SK-N-SH treated with all-trans-retinoic acid at 6 μM for 48 hours (cell line): ENCODE measurements at regions not wholly inside any gene's neighbourhood (a gene's known extent, or its start where the extent isn't known, plus 50 kb on each side); places are given as distances from the start of the nearest gene placed in this dataset.

ENCODE experiments used
- ATAC-seq: fragments of 200-7000 bp; cut with Tn5 transposase; 3 replicates; pipeline ENCODE4 v1.9.1; 2020; ENCODE audit warnings: mild to moderate bottlenecking, moderate library complexity
- ARNTL ChIP-seq: fragments of 450-650 bp; formaldehyde crosslinking; IDR thresholded peaks from 2 replicates; pipeline ENCODE4 v1.5.0; 2020; ENCODE audit warnings: low read depth, mild to moderate bottlenecking, moderate library complexity, borderline replicate concordance
- BACH2 ChIP-seq: fragments of 250-450 bp; sonication (Bioruptor Pico); IDR thresholded peaks from 2 replicates; pipeline ENCODE4 v1.9.0; 2021; ENCODE audit warnings: mild to moderate bottlenecking, borderline replicate concordance
- CSDC2 ChIP-seq: fragments of 250-450 bp; sonication (Bioruptor Pico); IDR thresholded peaks from 2 replicates; pipeline ENCODE4 v1.5.0; 2020; ENCODE audit warnings: mild to moderate bottlenecking, moderate library complexity
- ESRRG ChIP-seq: fragments of 250-450 bp; sonication (Bioruptor Pico); IDR thresholded peaks from 2 replicates; pipeline ENCODE4 v1.6.1; 2021; ENCODE audit warnings: mild to moderate bottlenecking
- GLIS3 ChIP-seq: fragments of 250-450 bp; sonication (Bioruptor Pico); IDR thresholded peaks from 2 replicates; pipeline ENCODE4 v1.5.0; 2020; ENCODE audit warnings: mild to moderate bottlenecking, moderate library complexity
- ISL1 ChIP-seq: fragments of 250-450 bp; sonication (Bioruptor Pico); IDR thresholded peaks from 2 replicates; pipeline ENCODE4 v2.1.2; 2022; ENCODE audit warnings: mild to moderate bottlenecking, moderate library complexity
- OSR1 ChIP-seq: fragments of 250-450 bp; sonication (Bioruptor Pico); IDR thresholded peaks from 2 replicates; pipeline ENCODE4 v1.8.0; 2022; ENCODE audit warnings: moderate library complexity, mild to moderate bottlenecking, inconsistent platforms
- PPARA ChIP-seq: fragments of 250-450 bp; sonication (Bioruptor Pico); IDR thresholded peaks from 2 replicates; pipeline ENCODE4 v1.5.0; 2020; ENCODE audit warnings: mild to moderate bottlenecking, borderline replicate concordance
- RARB ChIP-seq: fragments of 250-450 bp; sonication (Bioruptor Pico); IDR thresholded peaks from 2 replicates; pipeline ENCODE4 v1.8.0; 2021; ENCODE audit warnings: mild to moderate bottlenecking, moderate library complexity
- SNAI2 ChIP-seq: fragments of 250-450 bp; sonication (Bioruptor Pico); IDR thresholded peaks from 2 replicates; pipeline ENCODE4 v1.5.0; 2020; ENCODE audit warnings: mild to moderate bottlenecking, moderate library complexity
- TCF4 ChIP-seq: fragments of 250-450 bp; sonication (Bioruptor Pico); IDR thresholded peaks from 2 replicates; pipeline ENCODE4 v1.8.0; 2021; ENCODE audit warnings: mild to moderate bottlenecking, moderate library complexity, borderline replicate concordance
- TOX ChIP-seq: fragments of 250-450 bp; sonication (Bioruptor Pico); IDR thresholded peaks from 2 replicates; pipeline ENCODE4 v1.8.0; 2021; ENCODE audit warnings: mild to moderate bottlenecking, moderate library complexity, borderline replicate concordance
- ZC3H10 ChIP-seq: fragments of 250-450 bp; sonication (Bioruptor Pico); IDR thresholded peaks from 2 replicates; pipeline ENCODE4 v1.5.1; 2021; ENCODE audit warnings: mild to moderate bottlenecking, moderate library complexity
- ZFP3 ChIP-seq: fragments of 250-450 bp; sonication (Bioruptor Pico); IDR thresholded peaks from 2 replicates; pipeline ENCODE4 v1.5.0; 2020; ENCODE audit warnings: mild to moderate bottlenecking, moderate library complexity
- ZFP30 ChIP-seq: fragments of 450-650 bp; formaldehyde crosslinking; IDR thresholded peaks from 2 replicates; pipeline ENCODE4 v1.5.0; 2022; ENCODE audit warnings: mild to moderate bottlenecking, moderate library complexity
- ZNF565 ChIP-seq: fragments of 450-650 bp; formaldehyde crosslinking; conservative IDR thresholded peaks from 2 replicates; pipeline ENCODE4 v1.5.0; 2020; ENCODE audit warnings: low read depth, mild to moderate bottlenecking, moderate library complexity
- ZNF70 ChIP-seq: fragments of 450-650 bp; formaldehyde crosslinking; IDR thresholded peaks from 2 replicates; pipeline ENCODE4 v1.5.0; 2020; ENCODE audit warnings: mild to moderate bottlenecking, moderate library complexity
- ZNF8 ChIP-seq: fragments of 450-650 bp; formaldehyde crosslinking; IDR thresholded peaks from 2 replicates; pipeline ENCODE4 v1.5.0; 2020; ENCODE audit warnings: mild to moderate bottlenecking, moderate library complexity
- TF ChIP-seq, protein P1 (sequence below): fragments of 250-450 bp; sonication (Bioruptor Pico); IDR thresholded peaks from 2 replicates; pipeline ENCODE4 v1.8.0; 2021; ENCODE audit warnings: low read depth, mild to moderate bottlenecking, moderate library complexity, borderline replicate concordance
- TF ChIP-seq, protein P2 (sequence below): fragments of 250-450 bp; sonication (Bioruptor Pico); IDR thresholded peaks from 2 replicates; pipeline ENCODE4 v1.5.0; 2020; ENCODE audit warnings: mild to moderate bottlenecking, moderate library complexity
- TF ChIP-seq, protein P3 (sequence below): fragments of 250-450 bp; sonication (Bioruptor Pico); IDR thresholded peaks from 2 replicates; pipeline ENCODE4 v1.5.1; 2020; ENCODE audit warnings: low read depth, mild to moderate bottlenecking, moderate library complexity

DNA sequence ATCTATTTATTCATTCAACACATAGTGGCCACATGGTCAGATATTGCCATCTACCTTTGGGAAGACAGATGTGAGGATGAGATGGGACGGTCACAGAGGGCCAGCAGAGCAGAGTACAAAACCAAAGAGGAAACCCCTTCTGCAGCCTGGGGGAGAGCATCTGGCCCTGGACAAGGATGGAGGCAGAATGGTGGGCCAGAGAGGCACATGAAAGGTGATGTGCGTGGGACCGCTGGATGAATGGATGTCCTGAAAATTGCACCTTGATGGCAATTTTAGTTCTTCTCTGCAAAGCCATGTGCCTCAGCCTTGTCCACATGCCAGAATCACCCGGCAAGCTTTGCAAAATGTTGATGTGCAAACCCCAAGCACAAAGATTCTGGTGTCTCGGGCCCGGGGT, 77.4 kb upstream of the CD93 start (continued):
- TF ChIP-seq ZNF70 (no peak), ZNF565 (CRISPR knock-in tag) (no peak), PPARA (CRISPR knock-in tag) (no peak), RARB (no peak), ARNTL (no peak)
- TF ChIP-seq, protein P1, sequence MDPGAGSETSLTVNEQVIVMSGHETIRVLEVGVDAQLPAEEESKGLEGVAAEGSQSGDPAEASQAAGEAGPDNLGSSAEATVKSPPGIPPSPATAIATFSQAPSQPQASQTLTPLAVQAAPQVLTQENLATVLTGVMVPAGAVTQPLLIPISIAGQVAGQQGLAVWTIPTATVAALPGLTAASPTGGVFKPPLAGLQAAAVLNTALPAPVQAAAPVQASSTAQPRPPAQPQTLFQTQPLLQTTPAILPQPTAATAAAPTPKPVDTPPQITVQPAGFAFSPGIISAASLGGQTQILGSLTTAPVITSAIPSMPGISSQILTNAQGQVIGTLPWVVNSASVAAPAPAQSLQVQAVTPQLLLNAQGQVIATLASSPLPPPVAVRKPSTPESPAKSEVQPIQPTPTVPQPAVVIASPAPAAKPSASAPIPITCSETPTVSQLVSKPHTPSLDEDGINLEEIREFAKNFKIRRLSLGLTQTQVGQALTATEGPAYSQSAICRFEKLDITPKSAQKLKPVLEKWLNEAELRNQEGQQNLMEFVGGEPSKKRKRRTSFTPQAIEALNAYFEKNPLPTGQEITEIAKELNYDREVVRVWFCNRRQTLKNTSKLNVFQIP (CRISPR knock-in tag) = no peak

DNA sequence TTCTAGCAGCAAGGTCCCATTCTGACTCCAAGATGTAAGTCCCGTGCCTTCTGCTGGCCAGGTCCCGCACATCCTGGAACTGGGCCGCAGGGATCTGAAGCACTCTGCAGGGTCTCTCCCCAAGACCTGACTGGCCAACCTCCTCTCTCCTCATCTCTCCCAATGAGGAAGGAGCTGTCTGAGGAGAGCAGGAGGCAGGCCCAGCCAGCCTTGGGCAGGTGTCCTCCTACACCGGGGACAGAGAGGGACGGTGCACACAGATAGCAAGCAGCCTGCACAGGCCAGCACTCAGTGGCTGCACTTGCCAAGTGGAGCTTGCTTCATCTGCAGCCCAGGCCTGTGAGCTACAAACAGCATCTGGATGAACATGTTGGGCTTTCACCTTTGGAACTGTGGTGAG, 76.8 kb upstream of the CD93 start:
- no peak for ATAC-seq
- TF ChIP-seq, protein P2, sequence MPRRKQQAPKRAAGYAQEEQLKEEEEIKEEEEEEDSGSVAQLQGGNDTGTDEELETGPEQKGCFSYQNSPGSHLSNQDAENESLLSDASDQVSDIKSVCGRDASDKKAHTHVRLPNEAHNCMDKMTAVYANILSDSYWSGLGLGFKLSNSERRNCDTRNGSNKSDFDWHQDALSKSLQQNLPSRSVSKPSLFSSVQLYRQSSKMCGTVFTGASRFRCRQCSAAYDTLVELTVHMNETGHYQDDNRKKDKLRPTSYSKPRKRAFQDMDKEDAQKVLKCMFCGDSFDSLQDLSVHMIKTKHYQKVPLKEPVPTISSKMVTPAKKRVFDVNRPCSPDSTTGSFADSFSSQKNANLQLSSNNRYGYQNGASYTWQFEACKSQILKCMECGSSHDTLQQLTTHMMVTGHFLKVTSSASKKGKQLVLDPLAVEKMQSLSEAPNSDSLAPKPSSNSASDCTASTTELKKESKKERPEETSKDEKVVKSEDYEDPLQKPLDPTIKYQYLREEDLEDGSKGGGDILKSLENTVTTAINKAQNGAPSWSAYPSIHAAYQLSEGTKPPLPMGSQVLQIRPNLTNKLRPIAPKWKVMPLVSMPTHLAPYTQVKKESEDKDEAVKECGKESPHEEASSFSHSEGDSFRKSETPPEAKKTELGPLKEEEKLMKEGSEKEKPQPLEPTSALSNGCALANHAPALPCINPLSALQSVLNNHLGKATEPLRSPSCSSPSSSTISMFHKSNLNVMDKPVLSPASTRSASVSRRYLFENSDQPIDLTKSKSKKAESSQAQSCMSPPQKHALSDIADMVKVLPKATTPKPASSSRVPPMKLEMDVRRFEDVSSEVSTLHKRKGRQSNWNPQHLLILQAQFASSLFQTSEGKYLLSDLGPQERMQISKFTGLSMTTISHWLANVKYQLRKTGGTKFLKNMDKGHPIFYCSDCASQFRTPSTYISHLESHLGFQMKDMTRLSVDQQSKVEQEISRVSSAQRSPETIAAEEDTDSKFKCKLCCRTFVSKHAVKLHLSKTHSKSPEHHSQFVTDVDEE (CRISPR knock-in tag) = no peak
- TF ChIP-seq ZNF70 = no peak
- no peak for TF ChIP-seq BACH2 (CRISPR knock-in tag)
- no peak for TF ChIP-seq ZFP3 (CRISPR knock-in tag)
- TF ChIP-seq TCF4 = no peak
- TF ChIP-seq ZFP30 (CRISPR knock-in tag) = no peak
- no peak for TF ChIP-seq ZNF565 (CRISPR knock-in tag)
- no peak for TF ChIP-seq ZC3H10 (CRISPR knock-in tag)
- TF ChIP-seq ISL1 (CRISPR knock-in tag) = no peak
- TF ChIP-seq TOX (CRISPR knock-in tag) = no peak
- TF ChIP-seq ARNTL = no peak
- no peak for TF ChIP-seq SNAI2 (CRISPR knock-in tag)
- no peak for TF ChIP-seq OSR1 (CRISPR knock-in tag)
- no peak for TF ChIP-seq PPARA (CRISPR knock-in tag)
- no peak for TF ChIP-seq ZNF8
- TF ChIP-seq CSDC2 = no peak
- no peak for TF ChIP-seq ESRRG (CRISPR knock-in tag)

DNA sequence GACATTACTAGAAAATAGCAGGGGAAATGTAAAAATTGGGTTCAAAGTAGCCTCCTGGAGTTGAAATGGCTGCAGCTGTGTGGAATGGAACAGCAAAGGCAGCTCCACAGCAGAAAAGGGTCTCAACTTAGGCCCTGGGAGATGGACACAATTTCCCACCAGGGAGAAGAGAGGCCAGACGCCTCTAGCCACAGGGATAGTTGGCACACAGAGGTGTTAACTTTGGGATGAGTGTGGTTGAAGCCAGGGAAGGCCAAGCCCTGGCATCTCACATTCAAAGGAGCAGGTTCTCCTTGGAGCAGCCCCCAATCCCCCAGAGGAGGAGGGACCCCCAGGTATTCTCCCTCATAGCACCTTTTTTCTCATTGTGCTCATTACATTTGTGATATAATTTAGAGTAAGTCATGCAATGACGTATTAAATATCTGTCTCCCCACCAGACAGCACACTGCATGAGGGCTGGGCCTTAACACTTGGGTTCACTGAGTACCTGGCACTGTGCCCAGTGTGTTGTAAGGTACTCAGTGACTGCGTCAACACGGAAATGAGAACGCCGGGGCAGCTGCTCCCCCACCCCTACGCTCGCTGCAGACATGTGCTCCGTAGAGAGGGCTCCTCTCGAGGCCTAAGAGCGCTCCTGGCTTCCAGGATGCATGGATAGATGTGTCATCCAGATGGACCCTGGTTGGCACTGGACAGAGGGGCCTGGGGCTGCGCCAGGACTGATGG, 76.0 kb upstream of the CD93 start:
- ATAC-seq = no peak
- TF ChIP-seq TOX (CRISPR knock-in tag) = no peak
- TF ChIP-seq ARNTL = no peak
- TF ChIP-seq OSR1 (CRISPR knock-in tag) = no peak
- no peak for TF ChIP-seq ZNF565 (CRISPR knock-in tag)
- TF ChIP-seq, protein P3, sequence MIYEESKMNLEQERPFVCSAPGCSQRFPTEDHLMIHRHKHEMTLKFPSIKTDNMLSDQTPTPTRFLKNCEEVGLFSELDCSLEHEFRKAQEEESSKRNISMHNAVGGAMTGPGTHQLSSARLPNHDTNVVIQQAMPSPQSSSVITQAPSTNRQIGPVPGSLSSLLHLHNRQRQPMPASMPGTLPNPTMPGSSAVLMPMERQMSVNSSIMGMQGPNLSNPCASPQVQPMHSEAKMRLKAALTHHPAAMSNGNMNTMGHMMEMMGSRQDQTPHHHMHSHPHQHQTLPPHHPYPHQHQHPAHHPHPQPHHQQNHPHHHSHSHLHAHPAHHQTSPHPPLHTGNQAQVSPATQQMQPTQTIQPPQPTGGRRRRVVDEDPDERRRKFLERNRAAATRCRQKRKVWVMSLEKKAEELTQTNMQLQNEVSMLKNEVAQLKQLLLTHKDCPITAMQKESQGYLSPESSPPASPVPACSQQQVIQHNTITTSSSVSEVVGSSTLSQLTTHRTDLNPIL (CRISPR knock-in tag) = no peak
- no peak for TF ChIP-seq CSDC2
- no peak for TF ChIP-seq SNAI2 (CRISPR knock-in tag)
- TF ChIP-seq, protein P2 (CRISPR knock-in tag) = no peak
- TF ChIP-seq GLIS3 (CRISPR knock-in tag) = no peak
- no peak for TF ChIP-seq ZNF70
- TF ChIP-seq BACH2 (CRISPR knock-in tag) = no peak
- no peak for TF ChIP-seq ZFP30 (CRISPR knock-in tag)
- TF ChIP-seq ISL1 (CRISPR knock-in tag) = no peak
- TF ChIP-seq ZFP3 (CRISPR knock-in tag) = no peak
- TF ChIP-seq PPARA (CRISPR knock-in tag) = no peak
- no peak for TF ChIP-seq RARB
